GM23338 (cell line): ENCODE measurements at regions not wholly inside any gene's neighbourhood (a gene's known extent, or its start where the extent isn't known, plus 50 kb on each side); places are given as distances from the start of the nearest gene placed in this dataset.

ENCODE experiments used
- CREB1 ChIP-seq: fragments of 250-450 bp; sonication (Bioruptor Pico); IDR thresholded peaks from 2 replicates; pipeline ENCODE4 v1.5.0; 2020; ENCODE audit warnings: low read depth, mild to moderate bottlenecking, moderate library complexity
- CTCF ChIP-seq, 2 experiments: fragments of 200-600 bp in 1 of 2; sonication (generic) in 1 of 2; conservative IDR thresholded peaks; 2 replicates each; pipeline versions ENCODE4 v1.5.1 to v1.6.1; 2016 to 2017; ENCODE audit warnings: antibody characterized with exemption in 2 of 2, low read depth in 2 of 2, mild to moderate bottlenecking in 2 of 2, moderate library complexity in 1 of 2
- ETS1 ChIP-seq: IDR thresholded peaks from 2 replicates; pipeline ENCODE4 v1.6.1; 2016; ENCODE audit warnings: antibody characterized with exemption
- EZH2 ChIP-seq: fragments of 200-600 bp; sonication (generic); IDR thresholded peaks from one replicate; pipeline ENCODE4 v1.8.0; 2017; ENCODE audit warnings: antibody characterized with exemption, mild to moderate bottlenecking, low read depth; ENCODE audit not compliant: unreplicated experiment
- EZH2phosphoT487 ChIP-seq: fragments of 200-600 bp; sonication (generic); IDR thresholded peaks from one replicate; pipeline ENCODE4 v1.8.1; 2018; ENCODE audit warnings: antibody characterized with exemption; ENCODE audit not compliant: unreplicated experiment
- JUNB ChIP-seq: IDR thresholded peaks from one replicate; pipeline ENCODE4 v1.6.1; 2016; ENCODE audit warnings: antibody characterized with exemption; ENCODE audit not compliant: unreplicated experiment
- NANOG ChIP-seq: IDR thresholded peaks from 2 replicates; pipeline ENCODE4 v1.6.1; 2016; ENCODE audit warnings: antibody characterized with exemption, borderline replicate concordance
- POLR2AphosphoS5 ChIP-seq: IDR thresholded peaks from 2 replicates; pipeline ENCODE4 v1.6.1; 2016; ENCODE audit warnings: antibody characterized with exemption, low read depth
- REST ChIP-seq: IDR thresholded peaks from one replicate; pipeline ENCODE4 v1.6.1; 2018; ENCODE audit warnings: antibody characterized with exemption; ENCODE audit not compliant: unreplicated experiment
- STAT1 ChIP-seq: IDR thresholded peaks from one replicate; pipeline ENCODE4 v1.6.1; 2016; ENCODE audit warnings: antibody characterized with exemption; ENCODE audit not compliant: unreplicated experiment
- ZNF114 ChIP-seq: fragments of 250-450 bp; sonication (Bioruptor Pico); IDR thresholded peaks from 2 replicates; pipeline ENCODE4 v1.5.0; 2020; ENCODE audit warnings: mild to moderate bottlenecking, moderate library complexity
- ZNF331 ChIP-seq: fragments of 250-450 bp; sonication (Bioruptor Pico); IDR thresholded peaks from 2 replicates; pipeline ENCODE4 v1.5.0; 2020; ENCODE audit warnings: low read depth, mild to moderate bottlenecking, moderate library complexity

- no peak for TF ChIP-seq CTCF (conservative IDR thresholded peaks at IDR 0.05; ENCODE audit: low read depth in 2 of 2)
- no peak for TF ChIP-seq REST
- no peak for TF ChIP-seq EZH2phosphoT487
- TF ChIP-seq JUNB = no peak
- no peak for TF ChIP-seq EZH2
- no peak for TF ChIP-seq ZNF331 (CRISPR knock-in tag)
- TF ChIP-seq POLR2AphosphoS5 = no peak
- no peak for TF ChIP-seq ZNF114 (CRISPR knock-in tag)
- no peak for TF ChIP-seq ETS1
- no peak for TF ChIP-seq STAT1
- TF ChIP-seq CREB1 (CRISPR knock-in tag) = no peak
- TF ChIP-seq NANOG = no peak
Observed at GRCh38 chr18:78072375-78072774, 822.7 kb downstream of the GALR1 start.
